ENCODE measurements at regions not wholly inside any gene's neighbourhood (a gene's known extent, or its start where the extent isn't known, plus 50 kb on each side); places are given as distances from the start of the nearest gene placed in this dataset.

DNA sequence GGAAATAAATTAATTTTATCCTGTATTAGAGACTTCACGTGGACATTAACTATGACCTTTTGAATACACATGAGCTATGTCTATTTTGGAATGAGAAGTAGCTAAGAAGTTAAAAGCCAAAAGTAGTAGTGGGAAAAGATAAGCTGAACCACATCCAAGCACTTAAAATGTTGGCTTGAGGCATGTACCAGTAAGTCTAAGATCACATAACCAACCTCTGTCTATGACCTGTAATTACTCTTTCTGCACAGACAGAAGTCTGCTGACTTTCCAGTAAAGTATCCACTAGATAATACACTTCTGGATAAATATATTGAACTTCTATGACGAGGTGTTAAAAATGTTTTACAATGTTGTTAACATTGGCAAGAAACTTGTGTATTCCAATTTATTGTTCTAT is 68.7 kb downstream of the LIG4 start:
- intact Hi-C loops (cut with micrococcal nuclease) = no loop called here
- FAIRE-seq = no peak
- TF ChIP-seq TRIM28 (IDR thresholded peaks at IDR 0.05) = no peak
- TF ChIP-seq, protein P1, sequence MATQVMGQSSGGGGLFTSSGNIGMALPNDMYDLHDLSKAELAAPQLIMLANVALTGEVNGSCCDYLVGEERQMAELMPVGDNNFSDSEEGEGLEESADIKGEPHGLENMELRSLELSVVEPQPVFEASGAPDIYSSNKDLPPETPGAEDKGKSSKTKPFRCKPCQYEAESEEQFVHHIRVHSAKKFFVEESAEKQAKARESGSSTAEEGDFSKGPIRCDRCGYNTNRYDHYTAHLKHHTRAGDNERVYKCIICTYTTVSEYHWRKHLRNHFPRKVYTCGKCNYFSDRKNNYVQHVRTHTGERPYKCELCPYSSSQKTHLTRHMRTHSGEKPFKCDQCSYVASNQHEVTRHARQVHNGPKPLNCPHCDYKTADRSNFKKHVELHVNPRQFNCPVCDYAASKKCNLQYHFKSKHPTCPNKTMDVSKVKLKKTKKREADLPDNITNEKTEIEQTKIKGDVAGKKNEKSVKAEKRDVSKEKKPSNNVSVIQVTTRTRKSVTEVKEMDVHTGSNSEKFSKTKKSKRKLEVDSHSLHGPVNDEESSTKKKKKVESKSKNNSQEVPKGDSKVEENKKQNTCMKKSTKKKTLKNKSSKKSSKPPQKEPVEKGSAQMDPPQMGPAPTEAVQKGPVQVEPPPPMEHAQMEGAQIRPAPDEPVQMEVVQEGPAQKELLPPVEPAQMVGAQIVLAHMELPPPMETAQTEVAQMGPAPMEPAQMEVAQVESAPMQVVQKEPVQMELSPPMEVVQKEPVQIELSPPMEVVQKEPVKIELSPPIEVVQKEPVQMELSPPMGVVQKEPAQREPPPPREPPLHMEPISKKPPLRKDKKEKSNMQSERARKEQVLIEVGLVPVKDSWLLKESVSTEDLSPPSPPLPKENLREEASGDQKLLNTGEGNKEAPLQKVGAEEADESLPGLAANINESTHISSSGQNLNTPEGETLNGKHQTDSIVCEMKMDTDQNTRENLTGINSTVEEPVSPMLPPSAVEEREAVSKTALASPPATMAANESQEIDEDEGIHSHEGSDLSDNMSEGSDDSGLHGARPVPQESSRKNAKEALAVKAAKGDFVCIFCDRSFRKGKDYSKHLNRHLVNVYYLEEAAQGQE (IDR thresholded peaks at IDR 0.05; ENCODE audit: borderline replicate concordance) = no peak
- TF ChIP-seq, protein P1 (CRISPR knock-in tag; IDR thresholded peaks at IDR 0.05; ENCODE audit: low read depth) = no peak
- TF ChIP-seq, protein P2, sequence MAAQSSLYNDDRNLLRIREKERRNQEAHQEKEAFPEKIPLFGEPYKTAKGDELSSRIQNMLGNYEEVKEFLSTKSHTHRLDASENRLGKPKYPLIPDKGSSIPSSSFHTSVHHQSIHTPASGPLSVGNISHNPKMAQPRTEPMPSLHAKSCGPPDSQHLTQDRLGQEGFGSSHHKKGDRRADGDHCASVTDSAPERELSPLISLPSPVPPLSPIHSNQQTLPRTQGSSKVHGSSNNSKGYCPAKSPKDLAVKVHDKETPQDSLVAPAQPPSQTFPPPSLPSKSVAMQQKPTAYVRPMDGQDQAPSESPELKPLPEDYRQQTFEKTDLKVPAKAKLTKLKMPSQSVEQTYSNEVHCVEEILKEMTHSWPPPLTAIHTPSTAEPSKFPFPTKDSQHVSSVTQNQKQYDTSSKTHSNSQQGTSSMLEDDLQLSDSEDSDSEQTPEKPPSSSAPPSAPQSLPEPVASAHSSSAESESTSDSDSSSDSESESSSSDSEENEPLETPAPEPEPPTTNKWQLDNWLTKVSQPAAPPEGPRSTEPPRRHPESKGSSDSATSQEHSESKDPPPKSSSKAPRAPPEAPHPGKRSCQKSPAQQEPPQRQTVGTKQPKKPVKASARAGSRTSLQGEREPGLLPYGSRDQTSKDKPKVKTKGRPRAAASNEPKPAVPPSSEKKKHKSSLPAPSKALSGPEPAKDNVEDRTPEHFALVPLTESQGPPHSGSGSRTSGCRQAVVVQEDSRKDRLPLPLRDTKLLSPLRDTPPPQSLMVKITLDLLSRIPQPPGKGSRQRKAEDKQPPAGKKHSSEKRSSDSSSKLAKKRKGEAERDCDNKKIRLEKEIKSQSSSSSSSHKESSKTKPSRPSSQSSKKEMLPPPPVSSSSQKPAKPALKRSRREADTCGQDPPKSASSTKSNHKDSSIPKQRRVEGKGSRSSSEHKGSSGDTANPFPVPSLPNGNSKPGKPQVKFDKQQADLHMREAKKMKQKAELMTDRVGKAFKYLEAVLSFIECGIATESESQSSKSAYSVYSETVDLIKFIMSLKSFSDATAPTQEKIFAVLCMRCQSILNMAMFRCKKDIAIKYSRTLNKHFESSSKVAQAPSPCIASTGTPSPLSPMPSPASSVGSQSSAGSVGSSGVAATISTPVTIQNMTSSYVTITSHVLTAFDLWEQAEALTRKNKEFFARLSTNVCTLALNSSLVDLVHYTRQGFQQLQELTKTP (IDR thresholded peaks at IDR 0.05; ENCODE audit: low read depth in 1 of 2, partially characterized antibody in 2 of 2) = no peak
- no peak for TF ChIP-seq NCOR1 (IDR thresholded peaks at IDR 0.05)
- TF ChIP-seq ETV6 (IDR thresholded peaks at IDR 0.05; ENCODE audit: borderline replicate concordance in 1 of 2, low read depth in 2 of 2, low read length in 1 of 2) = no peak
- no peak for TF ChIP-seq ETV6 (CRISPR knock-in tag; IDR thresholded peaks at IDR 0.05; ENCODE audit: borderline replicate concordance)
- TF ChIP-seq, protein P3, sequence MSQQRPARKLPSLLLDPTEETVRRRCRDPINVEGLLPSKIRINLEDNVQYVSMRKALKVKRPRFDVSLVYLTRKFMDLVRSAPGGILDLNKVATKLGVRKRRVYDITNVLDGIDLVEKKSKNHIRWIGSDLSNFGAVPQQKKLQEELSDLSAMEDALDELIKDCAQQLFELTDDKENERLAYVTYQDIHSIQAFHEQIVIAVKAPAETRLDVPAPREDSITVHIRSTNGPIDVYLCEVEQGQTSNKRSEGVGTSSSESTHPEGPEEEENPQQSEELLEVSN (IDR thresholded peaks at IDR 0.05; ENCODE audit: borderline replicate concordance in 1 of 2, extremely low read depth in 1 of 2, insufficient read depth in 1 of 2, insufficient read length in 1 of 2, low read depth in 1 of 2, low read length in 1 of 2, poor library complexity in 1 of 2, severe bottlenecking in 1 of 2) = no peak

More for the DNA sequence above, 68.7 kb downstream of the LIG4 start:
- Histone ChIP-seq H3K27ac (ENCODE audit: extremely low read depth, low read depth, low read length) (no peak overlapping the region), H3K9me1 (ENCODE audit: control insufficient read depth, insufficient read depth, low read length) (no peaks in the 10 kb centered on the region), H3K4me3 (no peak overlapping the region), H3K79me2 (ENCODE audit: control insufficient read depth, insufficient read depth, low read length) (no peaks in the 10 kb centered on the region), H3K4me2 (ENCODE audit: insufficient read depth, low read length) (no peak overlapping the region), H4K20me1 (replicated peaks; ENCODE audit: control insufficient read depth, insufficient read depth, low read length) (no peaks in the 10 kb centered on the region), H3K9ac (ENCODE audit: insufficient read depth in 1 of 2, low read depth in 2 of 2, low read length in 2 of 2) (no peak overlapping the region), H3K27me3 (ENCODE audit: control insufficient read depth in 2 of 2, insufficient read depth in 2 of 2, low read length in 2 of 2) (no peaks in the 10 kb centered on the region), H2AFZ (ENCODE audit: low read depth, low read length) (no peak overlapping the region), H3K36me3 (ENCODE audit: control insufficient read depth, insufficient read depth, low read length) (no peaks in the 10 kb centered on the region), H3K4me1 (replicated peaks in 1 of 2; ENCODE audit: control insufficient read depth in 2 of 2, insufficient read depth in 2 of 2, low read length in 2 of 2) (no peaks in the 10 kb centered on the region), H3K9me3 (replicated peaks; ENCODE audit: control insufficient read depth, insufficient read depth, low read depth, low read length) (no peaks in the 10 kb centered on the region)
- no TSS peak for BruUV-seq (replicated peaks)
- ChIA-PET CTCF (ENCODE audit: low intra/inter-chr PET ratio) (no interaction called here), POLR2A (no interaction called here)
- no peak for ATAC-seq
- no peak for DNase-seq (ENCODE audit: extremely low read depth in 1 of 4, low spot score in 3 of 4)
- WGBS (ENCODE audit: insufficient coverage, low coverage, missing lambda C conversion rate) = 0% methylated on average over 2 of the region's 2 CpGs
- in situ Hi-C loops (cut with MboI) = no loop called here

Data from K562 (cell line).